ENCODE measurements at regions not wholly inside any gene's neighbourhood (a gene's known extent, or its start where the extent isn't known, plus 50 kb on each side); places are given as distances from the start of the nearest gene placed in this dataset.

DNA sequence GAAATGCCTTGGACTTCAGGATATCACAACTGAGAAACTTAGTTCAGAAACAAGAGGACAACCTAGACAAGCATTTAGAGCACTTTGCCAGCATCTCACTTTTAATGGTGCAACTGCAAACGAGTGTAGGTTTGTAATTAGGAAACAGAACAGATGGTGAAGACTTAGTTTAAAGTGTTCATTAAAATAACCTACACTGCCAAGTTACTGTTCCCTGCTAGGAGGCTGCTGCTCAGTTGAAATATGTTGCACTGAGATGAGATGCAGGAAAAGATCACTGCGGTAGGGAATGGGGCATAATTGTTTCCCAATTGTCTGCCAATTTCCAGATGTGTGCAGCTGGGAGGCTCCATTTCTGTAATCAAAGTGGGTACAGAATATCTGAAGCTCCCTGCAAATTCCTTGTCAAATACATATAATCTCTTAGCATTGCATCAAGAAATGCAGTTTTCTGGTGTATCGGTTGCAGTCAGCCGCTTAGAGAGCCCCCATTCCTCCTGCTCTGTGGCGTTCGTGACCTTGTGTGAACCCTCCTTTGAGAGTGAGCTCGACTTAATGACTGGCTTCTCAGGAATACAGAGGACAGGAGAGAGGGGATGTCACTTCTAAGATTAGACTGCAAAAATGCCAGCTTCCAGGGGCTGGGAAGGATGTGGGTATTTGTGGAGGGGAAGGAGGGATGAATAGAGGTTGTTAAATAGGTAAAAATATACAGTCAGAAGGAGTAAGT lies 448.9 kb downstream of the MED10 start:
- TF ChIP-seq, protein P1, sequence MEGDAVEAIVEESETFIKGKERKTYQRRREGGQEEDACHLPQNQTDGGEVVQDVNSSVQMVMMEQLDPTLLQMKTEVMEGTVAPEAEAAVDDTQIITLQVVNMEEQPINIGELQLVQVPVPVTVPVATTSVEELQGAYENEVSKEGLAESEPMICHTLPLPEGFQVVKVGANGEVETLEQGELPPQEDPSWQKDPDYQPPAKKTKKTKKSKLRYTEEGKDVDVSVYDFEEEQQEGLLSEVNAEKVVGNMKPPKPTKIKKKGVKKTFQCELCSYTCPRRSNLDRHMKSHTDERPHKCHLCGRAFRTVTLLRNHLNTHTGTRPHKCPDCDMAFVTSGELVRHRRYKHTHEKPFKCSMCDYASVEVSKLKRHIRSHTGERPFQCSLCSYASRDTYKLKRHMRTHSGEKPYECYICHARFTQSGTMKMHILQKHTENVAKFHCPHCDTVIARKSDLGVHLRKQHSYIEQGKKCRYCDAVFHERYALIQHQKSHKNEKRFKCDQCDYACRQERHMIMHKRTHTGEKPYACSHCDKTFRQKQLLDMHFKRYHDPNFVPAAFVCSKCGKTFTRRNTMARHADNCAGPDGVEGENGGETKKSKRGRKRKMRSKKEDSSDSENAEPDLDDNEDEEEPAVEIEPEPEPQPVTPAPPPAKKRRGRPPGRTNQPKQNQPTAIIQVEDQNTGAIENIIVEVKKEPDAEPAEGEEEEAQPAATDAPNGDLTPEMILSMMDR (IDR thresholded peaks at IDR 0.05; ENCODE audit: borderline replicate concordance, extremely low read depth, low read length, poor library complexity, severe bottlenecking): no peak
- no peak for TF ChIP-seq EZH2 (IDR thresholded peaks at IDR 0.05; ENCODE audit: borderline replicate concordance, low read depth, low read length, severe bottlenecking)
